GDM1 (cell line): ENCODE measurements at regions not wholly inside any gene's neighbourhood (a gene's known extent, or its start where the extent isn't known, plus 50 kb on each side); places are given as distances from the start of the nearest gene placed in this dataset.
"Not testable (repeated sequence)": the region's sequence is repeated elsewhere in the genome, so short reads cannot be mapped to it uniquely, and the experiment has no call there.

Source experiments
- DNase-seq: peaks from one replicate; lab custom pipeline; 2025; lab: John Stamatoyannopoulos, UW

GRCh38 chr4:84279678-84280077 lies 219.4 kb downstream of the NKX6-1 start:
- no peak for DNase-seq

GRCh38 chr4:84277923-84278322 lies 221.2 kb downstream of the NKX6-1 start:
- DNase-seq = no peak

- no peak for DNase-seq
Observed at GRCh38 chr4:84276752-84277151, 222.3 kb downstream of the NKX6-1 start.

GRCh38 chr4:84269536-84270044 lies 229.5 kb downstream of the NKX6-1 start:
- no peak for DNase-seq

- DNase-seq = no peak
Observed at GRCh38 chr4:84264652-84265051, 234.4 kb downstream of the NKX6-1 start.

GRCh38 chr4:84263415-84263814 lies 235.7 kb downstream of the NKX6-1 start:
- DNase-seq = no peak

- DNase-seq = no peak
Observed at GRCh38 chr4:84260495-84260894, 238.6 kb downstream of the NKX6-1 start.

GRCh38 chr4:84258905-84259830 lies 239.9 kb downstream of the NKX6-1 start:
- DNase-seq = peak; percentile 0

- DNase-seq = no peak
Observed at GRCh38 chr4:84254537-84254936, 244.6 kb downstream of the NKX6-1 start.

- DNase-seq = no peak
Observed at GRCh38 chr4:84249521-84249920, 249.6 kb downstream of the NKX6-1 start.

GRCh38 chr4:84245042-84245441 lies 254.1 kb downstream of the NKX6-1 start:
- not testable (repeated sequence) for DNase-seq

GRCh38 chr4:84244346-84244801 lies 254.7 kb downstream of the NKX6-1 start:
- DNase-seq = not testable (repeated sequence)

- DNase-seq = no peak
Observed at GRCh38 chr4:84243685-84244084, 255.4 kb downstream of the NKX6-1 start.

- no peak for DNase-seq
Observed at GRCh38 chr4:84239278-84239845, 259.7 kb downstream of the NKX6-1 start.

- no peak for DNase-seq
Observed at GRCh38 chr4:84238247-84239090, 260.6 kb downstream of the NKX6-1 start.

GRCh38 chr4:84237008-84237407 lies 262.1 kb downstream of the NKX6-1 start:
- DNase-seq = no peak

GRCh38 chr4:84235126-84235944 lies 263.8 kb downstream of the NKX6-1 start:
- no peak for DNase-seq

- DNase-seq = no peak
Observed at GRCh38 chr4:84232309-84233095, 266.6 kb downstream of the NKX6-1 start.

GRCh38 chr4:84231539-84232055 lies 267.5 kb downstream of the NKX6-1 start:
- no peak for DNase-seq

- DNase-seq = no peak
Observed at GRCh38 chr4:84224522-84224921, 274.6 kb downstream of the NKX6-1 start.
